ENCODE measurements at regions not wholly inside any gene's neighbourhood (a gene's known extent, or its start where the extent isn't known, plus 50 kb on each side); places are given as distances from the start of the nearest gene placed in this dataset.

DNA sequence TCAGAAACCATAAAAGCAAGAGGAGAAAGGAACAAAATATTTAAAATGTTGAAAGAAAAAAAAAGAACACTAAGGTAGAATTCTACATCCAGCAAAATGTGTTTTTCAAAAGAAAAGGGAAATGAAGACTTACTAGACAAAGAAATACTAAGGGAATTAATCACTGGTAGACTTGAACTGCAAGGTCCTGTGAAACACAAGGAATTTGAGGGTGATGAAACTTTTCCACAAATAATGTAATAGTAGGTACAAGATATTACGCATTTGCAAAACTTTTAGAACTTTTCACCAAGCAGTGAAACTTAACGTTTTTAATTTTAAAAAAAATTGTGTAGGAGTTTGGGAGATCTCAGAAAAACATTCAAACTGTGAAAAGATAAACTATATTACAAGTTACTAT lies 180.3 kb upstream of the MAGEB16 start:
- TF ChIP-seq, protein P1, sequence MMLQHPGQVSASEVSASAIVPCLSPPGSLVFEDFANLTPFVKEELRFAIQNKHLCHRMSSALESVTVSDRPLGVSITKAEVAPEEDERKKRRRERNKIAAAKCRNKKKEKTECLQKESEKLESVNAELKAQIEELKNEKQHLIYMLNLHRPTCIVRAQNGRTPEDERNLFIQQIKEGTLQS (CRISPR knock-in tag; conservative IDR thresholded peaks at IDR 0.05) = no peak
- TF ChIP-seq, protein P2, sequence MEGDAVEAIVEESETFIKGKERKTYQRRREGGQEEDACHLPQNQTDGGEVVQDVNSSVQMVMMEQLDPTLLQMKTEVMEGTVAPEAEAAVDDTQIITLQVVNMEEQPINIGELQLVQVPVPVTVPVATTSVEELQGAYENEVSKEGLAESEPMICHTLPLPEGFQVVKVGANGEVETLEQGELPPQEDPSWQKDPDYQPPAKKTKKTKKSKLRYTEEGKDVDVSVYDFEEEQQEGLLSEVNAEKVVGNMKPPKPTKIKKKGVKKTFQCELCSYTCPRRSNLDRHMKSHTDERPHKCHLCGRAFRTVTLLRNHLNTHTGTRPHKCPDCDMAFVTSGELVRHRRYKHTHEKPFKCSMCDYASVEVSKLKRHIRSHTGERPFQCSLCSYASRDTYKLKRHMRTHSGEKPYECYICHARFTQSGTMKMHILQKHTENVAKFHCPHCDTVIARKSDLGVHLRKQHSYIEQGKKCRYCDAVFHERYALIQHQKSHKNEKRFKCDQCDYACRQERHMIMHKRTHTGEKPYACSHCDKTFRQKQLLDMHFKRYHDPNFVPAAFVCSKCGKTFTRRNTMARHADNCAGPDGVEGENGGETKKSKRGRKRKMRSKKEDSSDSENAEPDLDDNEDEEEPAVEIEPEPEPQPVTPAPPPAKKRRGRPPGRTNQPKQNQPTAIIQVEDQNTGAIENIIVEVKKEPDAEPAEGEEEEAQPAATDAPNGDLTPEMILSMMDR (IDR thresholded peaks at IDR 0.05) = no peak
- TF ChIP-seq NFYB (CRISPR knock-in tag; conservative IDR thresholded peaks at IDR 0.05; ENCODE audit: low read depth) = no peak
- TF ChIP-seq, protein P3, sequence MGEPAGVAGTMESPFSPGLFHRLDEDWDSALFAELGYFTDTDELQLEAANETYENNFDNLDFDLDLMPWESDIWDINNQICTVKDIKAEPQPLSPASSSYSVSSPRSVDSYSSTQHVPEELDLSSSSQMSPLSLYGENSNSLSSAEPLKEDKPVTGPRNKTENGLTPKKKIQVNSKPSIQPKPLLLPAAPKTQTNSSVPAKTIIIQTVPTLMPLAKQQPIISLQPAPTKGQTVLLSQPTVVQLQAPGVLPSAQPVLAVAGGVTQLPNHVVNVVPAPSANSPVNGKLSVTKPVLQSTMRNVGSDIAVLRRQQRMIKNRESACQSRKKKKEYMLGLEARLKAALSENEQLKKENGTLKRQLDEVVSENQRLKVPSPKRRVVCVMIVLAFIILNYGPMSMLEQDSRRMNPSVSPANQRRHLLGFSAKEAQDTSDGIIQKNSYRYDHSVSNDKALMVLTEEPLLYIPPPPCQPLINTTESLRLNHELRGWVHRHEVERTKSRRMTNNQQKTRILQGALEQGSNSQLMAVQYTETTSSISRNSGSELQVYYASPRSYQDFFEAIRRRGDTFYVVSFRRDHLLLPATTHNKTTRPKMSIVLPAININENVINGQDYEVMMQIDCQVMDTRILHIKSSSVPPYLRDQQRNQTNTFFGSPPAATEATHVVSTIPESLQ (CRISPR knock-in tag; IDR thresholded peaks at IDR 0.05) = no peak
- no peak for TF ChIP-seq ESRRA (CRISPR knock-in tag; IDR thresholded peaks at IDR 0.05; ENCODE audit: borderline replicate concordance)
- TF ChIP-seq, protein P4, sequence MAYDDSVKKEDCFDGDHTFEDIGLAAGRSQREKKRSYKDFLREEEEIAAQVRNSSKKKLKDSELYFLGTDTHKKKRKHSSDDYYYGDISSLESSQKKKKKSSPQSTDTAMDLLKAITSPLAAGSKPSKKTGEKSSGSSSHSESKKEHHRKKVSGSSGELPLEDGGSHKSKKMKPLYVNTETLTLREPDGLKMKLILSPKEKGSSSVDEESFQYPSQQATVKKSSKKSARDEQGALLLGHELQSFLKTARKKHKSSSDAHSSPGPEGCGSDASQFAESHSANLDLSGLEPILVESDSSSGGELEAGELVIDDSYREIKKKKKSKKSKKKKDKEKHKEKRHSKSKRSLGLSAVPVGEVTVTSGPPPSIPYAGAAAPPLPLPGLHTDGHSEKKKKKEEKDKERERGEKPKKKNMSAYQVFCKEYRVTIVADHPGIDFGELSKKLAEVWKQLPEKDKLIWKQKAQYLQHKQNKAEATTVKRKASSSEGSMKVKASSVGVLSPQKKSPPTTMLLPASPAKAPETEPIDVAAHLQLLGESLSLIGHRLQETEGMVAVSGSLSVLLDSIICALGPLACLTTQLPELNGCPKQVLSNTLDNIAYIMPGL (CRISPR knock-in tag; IDR thresholded peaks at IDR 0.05) = no peak
- no peak for TF ChIP-seq NFATC4 (CRISPR knock-in tag; IDR thresholded peaks at IDR 0.05)
- TF ChIP-seq, protein P5, sequence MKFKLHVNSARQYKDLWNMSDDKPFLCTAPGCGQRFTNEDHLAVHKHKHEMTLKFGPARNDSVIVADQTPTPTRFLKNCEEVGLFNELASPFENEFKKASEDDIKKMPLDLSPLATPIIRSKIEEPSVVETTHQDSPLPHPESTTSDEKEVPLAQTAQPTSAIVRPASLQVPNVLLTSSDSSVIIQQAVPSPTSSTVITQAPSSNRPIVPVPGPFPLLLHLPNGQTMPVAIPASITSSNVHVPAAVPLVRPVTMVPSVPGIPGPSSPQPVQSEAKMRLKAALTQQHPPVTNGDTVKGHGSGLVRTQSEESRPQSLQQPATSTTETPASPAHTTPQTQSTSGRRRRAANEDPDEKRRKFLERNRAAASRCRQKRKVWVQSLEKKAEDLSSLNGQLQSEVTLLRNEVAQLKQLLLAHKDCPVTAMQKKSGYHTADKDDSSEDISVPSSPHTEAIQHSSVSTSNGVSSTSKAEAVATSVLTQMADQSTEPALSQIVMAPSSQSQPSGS (CRISPR knock-in tag; IDR thresholded peaks at IDR 0.05; ENCODE audit: borderline replicate concordance, low read depth) = no peak
- TF ChIP-seq ZNF423 (CRISPR knock-in tag; IDR thresholded peaks at IDR 0.05) = no peak
- TF ChIP-seq GRHL2 (CRISPR knock-in tag; IDR thresholded peaks at IDR 0.05; ENCODE audit: insufficient replicate concordance, severe bottlenecking) = no peak
- no peak for TF ChIP-seq PRRX2 (CRISPR knock-in tag; IDR thresholded peaks at IDR 0.05)
